ENCODE measurements at regions not wholly inside any gene's neighbourhood (a gene's known extent, or its start where the extent isn't known, plus 50 kb on each side); places are given as distances from the start of the nearest gene placed in this dataset.

DNA sequence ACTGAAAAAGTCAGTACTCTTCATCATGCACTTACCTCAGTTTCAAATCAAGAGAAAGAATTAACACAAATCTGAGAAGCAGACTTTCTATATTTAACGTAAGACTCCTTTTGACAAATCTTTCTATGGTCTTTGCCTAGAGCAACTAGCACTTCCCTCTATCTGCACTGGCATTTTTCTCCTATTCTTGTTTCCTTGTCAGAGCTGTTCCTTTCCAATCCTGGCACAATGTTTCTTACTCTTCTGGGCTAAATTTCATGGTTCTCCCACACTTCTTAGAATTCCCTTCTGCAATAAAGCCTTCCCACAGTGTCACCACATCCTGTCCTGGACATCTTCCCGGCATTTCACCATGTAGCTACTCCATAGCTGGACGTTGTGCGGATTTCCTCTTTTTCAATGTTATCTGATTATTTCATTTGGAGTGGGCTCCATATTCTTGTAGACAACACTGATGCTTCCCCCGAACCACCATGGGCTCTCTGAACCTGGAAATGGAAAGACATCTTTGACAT is 144.7 kb upstream of the CTNNA2 start:
- H3K4me3 ChIP-seq (ENCODE audit: low read depth in 1 of 2, low read length in 2 of 2): no peak overlapping the region
- no peaks in the 10 kb centered on the region for H3K36me3 ChIP-seq (ENCODE audit: control insufficient read depth in 1 of 2, insufficient read depth in 2 of 2, low read length in 2 of 2)
- no peaks in the 10 kb centered on the region for H3K27me3 ChIP-seq (ENCODE audit: control insufficient read depth in 1 of 2, insufficient read depth in 2 of 2, low read length in 2 of 2)
- H3K9ac ChIP-seq (ENCODE audit: low read depth in 1 of 2, low read length in 2 of 2): no peak overlapping the region
- no peaks in the 10 kb centered on the region for H3K9me3 ChIP-seq (ENCODE audit: control insufficient read depth in 1 of 2, low read length in 2 of 2)
- H3K27ac ChIP-seq (ENCODE audit: low read depth, low read length): no peak overlapping the region
- no peaks in the 10 kb centered on the region for H3K4me1 ChIP-seq (ENCODE audit: control insufficient read depth in 1 of 2, insufficient read depth in 2 of 2, low read length in 2 of 2)

- no peak overlapping the region for H3K9ac ChIP-seq (ENCODE audit: low read depth in 1 of 2, low read length in 2 of 2)
- no peaks in the 10 kb centered on the region for H3K27me3 ChIP-seq (ENCODE audit: control insufficient read depth in 1 of 2, insufficient read depth in 2 of 2, low read length in 2 of 2)
- H3K36me3 ChIP-seq (ENCODE audit: control insufficient read depth in 1 of 2, insufficient read depth in 2 of 2, low read length in 2 of 2): no peaks in the 10 kb centered on the region
- no peaks in the 10 kb centered on the region for H3K4me1 ChIP-seq (ENCODE audit: control insufficient read depth in 1 of 2, insufficient read depth in 2 of 2, low read length in 2 of 2)
- no peak overlapping the region for H3K4me3 ChIP-seq (ENCODE audit: low read depth in 1 of 2, low read length in 2 of 2)
- no peaks in the 10 kb centered on the region for H3K9me3 ChIP-seq (ENCODE audit: control insufficient read depth in 1 of 2, low read length in 2 of 2)
- no peak overlapping the region for H3K27ac ChIP-seq (ENCODE audit: low read depth, low read length)
Measured at GRCh38 chr2:79359419-79359818, 153.4 kb upstream of the CTNNA2 start.

- no peaks in the 10 kb centered on the region for H3K36me3 ChIP-seq (ENCODE audit: control insufficient read depth in 1 of 2, insufficient read depth in 2 of 2, low read length in 2 of 2)
- H3K4me3 ChIP-seq (ENCODE audit: low read depth in 1 of 2, low read length in 2 of 2): no peak overlapping the region
- H3K27me3 ChIP-seq (ENCODE audit: control insufficient read depth in 1 of 2, insufficient read depth in 2 of 2, low read length in 2 of 2): no peaks in the 10 kb centered on the region
- H3K9ac ChIP-seq (ENCODE audit: low read depth in 1 of 2, low read length in 2 of 2): no peak overlapping the region
- no peaks in the 10 kb centered on the region for H3K9me3 ChIP-seq (ENCODE audit: control insufficient read depth in 1 of 2, low read length in 2 of 2)
- no peak overlapping the region for H3K27ac ChIP-seq (ENCODE audit: low read depth, low read length)
- no peaks in the 10 kb centered on the region for H3K4me1 ChIP-seq (ENCODE audit: control insufficient read depth in 1 of 2, insufficient read depth in 2 of 2, low read length in 2 of 2)
Measured at GRCh38 chr2:79355569-79355968, 157.3 kb upstream of the CTNNA2 start.

DNA sequence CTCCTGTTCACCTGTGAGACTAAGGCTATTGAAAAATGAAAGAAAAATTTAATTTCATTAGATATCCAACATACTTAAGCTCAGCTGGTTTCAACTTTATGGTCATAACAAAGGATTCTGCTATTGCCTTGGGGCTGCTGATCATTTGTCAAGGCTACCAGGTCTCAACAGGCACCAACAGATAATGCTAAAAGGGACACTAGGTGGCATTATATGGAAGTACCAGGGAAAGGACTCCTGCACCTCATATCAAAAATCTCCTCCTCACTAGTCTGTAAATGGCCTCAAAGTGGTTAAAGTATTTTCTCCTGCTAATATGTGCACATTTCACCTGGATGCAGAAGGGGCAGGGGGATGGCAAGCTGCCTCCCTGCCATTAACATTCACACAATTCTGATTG is 167.9 kb upstream of the REG3A start:
- no peaks in the 10 kb centered on the region for H3K4me1 ChIP-seq (ENCODE audit: control insufficient read depth in 1 of 2, insufficient read depth in 2 of 2, low read length in 2 of 2)
- no peaks in the 10 kb centered on the region for H3K36me3 ChIP-seq (ENCODE audit: control insufficient read depth in 1 of 2, insufficient read depth in 2 of 2, low read length in 2 of 2)
- no peak overlapping the region for H3K4me3 ChIP-seq (ENCODE audit: low read depth in 1 of 2, low read length in 2 of 2)
- H3K27me3 ChIP-seq (ENCODE audit: control insufficient read depth in 1 of 2, insufficient read depth in 2 of 2, low read length in 2 of 2): no peaks in the 10 kb centered on the region
- H3K9ac ChIP-seq (ENCODE audit: low read depth in 1 of 2, low read length in 2 of 2): no peak overlapping the region
- no peaks in the 10 kb centered on the region for H3K9me3 ChIP-seq (ENCODE audit: control insufficient read depth in 1 of 2, low read length in 2 of 2)
- H3K27ac ChIP-seq (ENCODE audit: low read depth, low read length): no peak overlapping the region

GRCh38 chr2:79320871-79321270 is 161.3 kb upstream of the REG3A start:
- Histone ChIP-seq H3K9ac (ENCODE audit: low read depth in 1 of 2, low read length in 2 of 2) (no peak overlapping the region), H3K36me3 (ENCODE audit: control insufficient read depth in 1 of 2, insufficient read depth in 2 of 2, low read length in 2 of 2) (no peaks in the 10 kb centered on the region), H3K9me3 (ENCODE audit: control insufficient read depth in 1 of 2, low read length in 2 of 2) (no peaks in the 10 kb centered on the region), H3K4me1 (ENCODE audit: control insufficient read depth in 1 of 2, insufficient read depth in 2 of 2, low read length in 2 of 2) (no peaks in the 10 kb centered on the region), H3K27ac (ENCODE audit: low read depth, low read length) (no peak overlapping the region), H3K27me3 (ENCODE audit: control insufficient read depth in 1 of 2, insufficient read depth in 2 of 2, low read length in 2 of 2) (no peaks in the 10 kb centered on the region), H3K4me3 (ENCODE audit: low read depth in 1 of 2, low read length in 2 of 2) (no peak overlapping the region)

- H3K4me3 ChIP-seq (ENCODE audit: low read depth in 1 of 2, low read length in 2 of 2): no peak overlapping the region
- no peak overlapping the region for H3K9ac ChIP-seq (ENCODE audit: low read depth in 1 of 2, low read length in 2 of 2)
- H3K27ac ChIP-seq (ENCODE audit: low read depth, low read length): no peak overlapping the region
- H3K9me3 ChIP-seq (ENCODE audit: control insufficient read depth in 1 of 2, low read length in 2 of 2): no peaks in the 10 kb centered on the region
- H3K36me3 ChIP-seq (ENCODE audit: control insufficient read depth in 1 of 2, insufficient read depth in 2 of 2, low read length in 2 of 2): no peaks in the 10 kb centered on the region
- H3K4me1 ChIP-seq (ENCODE audit: control insufficient read depth in 1 of 2, insufficient read depth in 2 of 2, low read length in 2 of 2): no peaks in the 10 kb centered on the region
- no peaks in the 10 kb centered on the region for H3K27me3 ChIP-seq (ENCODE audit: control insufficient read depth in 1 of 2, insufficient read depth in 2 of 2, low read length in 2 of 2)
Measured at GRCh38 chr2:79294994-79295393, 135.4 kb upstream of the REG3A start.

GRCh38 chr2:79292958-79293315 is 133.4 kb upstream of the REG3A start:
- no peaks in the 10 kb centered on the region for H3K9me3 ChIP-seq (ENCODE audit: control insufficient read depth in 1 of 2, low read length in 2 of 2)
- no peaks in the 10 kb centered on the region for H3K36me3 ChIP-seq (ENCODE audit: control insufficient read depth in 1 of 2, insufficient read depth in 2 of 2, low read length in 2 of 2)
- H3K4me1 ChIP-seq (ENCODE audit: control insufficient read depth in 1 of 2, insufficient read depth in 2 of 2, low read length in 2 of 2): no peaks in the 10 kb centered on the region
- H3K9ac ChIP-seq (ENCODE audit: low read depth in 1 of 2, low read length in 2 of 2): no peak overlapping the region
- no peaks in the 10 kb centered on the region for H3K27me3 ChIP-seq (ENCODE audit: control insufficient read depth in 1 of 2, insufficient read depth in 2 of 2, low read length in 2 of 2)
- no peak overlapping the region for H3K27ac ChIP-seq (ENCODE audit: low read depth, low read length)
- no peak overlapping the region for H3K4me3 ChIP-seq (ENCODE audit: low read depth in 1 of 2, low read length in 2 of 2)

DNA sequence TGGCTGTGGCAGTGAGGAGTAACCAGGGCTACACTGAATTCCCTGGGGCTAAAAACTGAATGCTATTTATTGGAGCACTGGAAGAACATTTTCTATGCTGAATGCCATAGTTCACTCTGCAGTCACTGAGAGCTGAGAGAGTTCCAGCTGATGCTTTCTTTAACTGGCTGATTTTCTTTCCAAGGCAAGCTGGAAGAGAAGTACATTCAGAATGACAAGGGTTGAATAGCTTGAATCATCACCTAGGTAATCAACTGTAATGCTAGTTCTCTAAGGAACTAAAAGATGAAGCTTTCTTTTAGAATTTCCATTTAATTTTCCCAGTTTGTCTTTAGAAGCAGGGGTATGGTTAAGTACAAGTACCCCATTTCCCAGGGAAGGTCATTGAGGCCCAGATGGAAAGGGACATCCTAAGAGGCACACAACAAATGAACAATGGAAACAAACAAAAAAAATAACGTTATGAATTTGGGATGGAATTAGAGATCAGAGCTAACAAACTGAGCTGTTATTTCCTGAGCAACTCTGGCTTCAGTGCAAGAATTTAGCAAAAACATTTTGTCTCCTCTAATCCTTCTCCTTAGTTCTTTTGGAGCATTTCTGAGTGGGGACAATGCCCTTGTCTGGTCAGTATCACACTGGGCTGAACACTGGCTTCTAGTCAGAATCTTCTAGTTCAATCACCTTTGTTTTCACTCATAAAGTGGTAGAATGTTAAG is 132.8 kb upstream of the REG3A start:
- Histone ChIP-seq H3K27me3 (ENCODE audit: control insufficient read depth in 1 of 2, insufficient read depth in 2 of 2, low read length in 2 of 2) (no peaks in the 10 kb centered on the region), H3K27ac (ENCODE audit: low read depth, low read length) (no peak overlapping the region), H3K9ac (ENCODE audit: low read depth in 1 of 2, low read length in 2 of 2) (no peak overlapping the region), H3K4me1 (ENCODE audit: control insufficient read depth in 1 of 2, insufficient read depth in 2 of 2, low read length in 2 of 2) (no peaks in the 10 kb centered on the region), H3K4me3 (ENCODE audit: low read depth in 1 of 2, low read length in 2 of 2) (no peak overlapping the region), H3K36me3 (ENCODE audit: control insufficient read depth in 1 of 2, insufficient read depth in 2 of 2, low read length in 2 of 2) (no peaks in the 10 kb centered on the region), H3K9me3 (ENCODE audit: control insufficient read depth in 1 of 2, low read length in 2 of 2) (no peaks in the 10 kb centered on the region)

DNA sequence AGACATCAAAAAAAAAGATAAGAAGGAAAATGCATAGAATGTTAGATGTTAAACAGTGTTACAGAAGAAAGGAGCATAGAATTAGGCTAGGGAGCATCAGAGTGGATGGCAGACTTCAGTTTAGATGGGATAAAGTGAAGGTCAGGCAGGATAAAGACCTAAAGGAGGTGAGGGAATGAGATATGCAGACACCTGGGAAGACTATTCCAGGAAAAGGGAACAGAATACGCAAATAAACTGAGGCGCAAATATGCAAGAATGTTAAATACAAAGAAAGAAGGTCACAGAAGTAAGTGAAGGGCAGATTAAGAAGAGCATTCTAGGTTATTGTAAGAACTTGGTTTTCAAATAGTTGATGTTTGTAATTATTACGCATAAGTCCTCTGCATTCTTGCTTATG is 116.3 kb upstream of the REG3A start:
- no peak overlapping the region for H3K27ac ChIP-seq (ENCODE audit: low read depth, low read length)
- H3K4me3 ChIP-seq (ENCODE audit: low read depth in 1 of 2, low read length in 2 of 2): no peak overlapping the region
- no peaks in the 10 kb centered on the region for H3K27me3 ChIP-seq (ENCODE audit: control insufficient read depth in 1 of 2, insufficient read depth in 2 of 2, low read length in 2 of 2)
- H3K9ac ChIP-seq (ENCODE audit: low read depth in 1 of 2, low read length in 2 of 2): no peak overlapping the region
- no peaks in the 10 kb centered on the region for H3K36me3 ChIP-seq (ENCODE audit: control insufficient read depth in 1 of 2, insufficient read depth in 2 of 2, low read length in 2 of 2)
- H3K9me3 ChIP-seq (ENCODE audit: control insufficient read depth in 1 of 2, low read length in 2 of 2): peaks cover 0 to 6% of the 10 kb centered on the region in 2 donors
- H3K4me1 ChIP-seq (ENCODE audit: control insufficient read depth in 1 of 2, insufficient read depth in 2 of 2, low read length in 2 of 2): no peaks in the 10 kb centered on the region

DNA sequence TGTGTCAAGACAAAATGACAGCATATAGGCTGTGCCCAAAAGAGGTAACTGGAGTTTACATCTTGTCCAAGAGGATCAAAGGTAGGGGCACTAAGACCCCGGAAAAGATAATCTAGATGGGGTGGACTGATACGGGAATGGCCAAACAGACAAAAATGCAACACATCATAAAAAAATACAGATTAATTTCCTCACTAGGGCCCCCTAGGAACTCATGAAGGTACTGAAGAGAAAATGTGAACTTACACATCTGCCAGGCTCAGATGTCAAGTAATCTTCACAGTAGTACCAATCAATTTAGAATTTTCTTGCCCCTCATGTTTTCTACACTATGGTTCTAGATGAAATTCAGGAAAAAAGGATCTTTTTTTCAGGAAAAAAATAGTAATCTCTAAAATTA is 115.6 kb upstream of the REG3A start:
- Histone ChIP-seq H3K36me3 (ENCODE audit: control insufficient read depth in 1 of 2, insufficient read depth in 2 of 2, low read length in 2 of 2) (no peaks in the 10 kb centered on the region), H3K9ac (ENCODE audit: low read depth in 1 of 2, low read length in 2 of 2) (no peak overlapping the region), H3K4me3 (ENCODE audit: low read depth in 1 of 2, low read length in 2 of 2) (no peak overlapping the region), H3K27me3 (ENCODE audit: control insufficient read depth in 1 of 2, insufficient read depth in 2 of 2, low read length in 2 of 2) (no peaks in the 10 kb centered on the region), H3K4me1 (ENCODE audit: control insufficient read depth in 1 of 2, insufficient read depth in 2 of 2, low read length in 2 of 2) (no peaks in the 10 kb centered on the region), H3K27ac (ENCODE audit: low read depth, low read length) (no peak overlapping the region), H3K9me3 (ENCODE audit: control insufficient read depth in 1 of 2, low read length in 2 of 2) (peaks cover 0 to 6% of the 10 kb centered on the region in 2 donors)
